Psoas muscle (tissue), 7 donors: ENCODE measurements at regions not wholly inside any gene's neighbourhood (a gene's known extent, or its start where the extent isn't known, plus 50 kb on each side); places are given as distances from the start of the nearest gene placed in this dataset.

Experiments
- ATAC-seq, 4 donors: fragments of 200-7000 bp; cut with Tn5 transposase; one replicate each; pipeline ENCODE4 v1.9.1; 2020; ENCODE audit warnings: moderate library complexity in 3 of 4, mild to moderate bottlenecking in 2 of 4
- DNase-seq, 2 donors: peaks; one replicate each; pipeline ENCODE4 v3.0.0-alpha.2; 2020
- H3K27ac ChIP-seq: fragments of 200-600 bp; one replicate; pipeline ENCODE4 v1.8.0; 2022
- H3K27me3 ChIP-seq, 3 donors: fragments of 200-600 bp in 1 of 3; one replicate each; pipeline versions ENCODE4 v1.6.1 to v1.8.0; 2013 to 2022; ENCODE audit warnings: low read length in 2 of 3, mild to moderate bottlenecking in 2 of 3, moderate library complexity in 1 of 3; ENCODE audit not compliant: insufficient read depth in 3 of 3
- H3K36me3 ChIP-seq, 2 donors: fragments of 200-600 bp in 1 of 2; one replicate each; pipeline versions ENCODE4 v1.6.1 to v1.8.0; 2013 to 2022; ENCODE audit warnings: low read depth in 1 of 2, mild to moderate bottlenecking in 1 of 2, moderate library complexity in 1 of 2; ENCODE audit not compliant: insufficient read depth in 1 of 2
- H3K4me1 ChIP-seq: fragments of 200-600 bp; one replicate; pipeline ENCODE4 v1.8.0; 2022
- H3K4me3 ChIP-seq: fragments of 200-600 bp; one replicate; pipeline ENCODE4 v1.8.0; 2022; ENCODE audit warnings: mild to moderate bottlenecking
- H3K9me3 ChIP-seq: fragments of 200-600 bp; one replicate; pipeline ENCODE4 v1.8.0; 2022
- CTCF ChIP-seq: fragments of 200-600 bp; IDR thresholded peaks from one replicate; pipeline ENCODE4 v1.8.0; 2022; ENCODE audit warnings: antibody characterized with exemption
- WGBS, 3 donors: extraction: QIAGEN DNeasy Blood & Tissue Kit; methylation state at CpG; one replicate each; pipeline versions ENCODE4 v1.1.6 to v1.1.7; 2013; 5-methylcytosine and 5-hydroxymethylcytosine counted together
- intact Hi-C, 2 donors: fragments of 100-400 bp; cut with DNase I; formaldehyde crosslinking; loops; one replicate each; pipeline versions ENCODE4 v1.11.0 to v1.14.2; 2022
- donor health status: healthy with polysubstance abuse.
- donor health status: DM: no; HTN: no; CAD: no; lungs with moderate emphysema.
- donor health status: Bipolar disorder and iron deficiency.
- donor health status: healthy.
- donor health status: DM: yes; HTN: yes; CAD: no.
- donor health status: DM: no; HTN: no; CAD: no.
- donor health status: DM: yes; HTN: yes; CAD: no.

- intact Hi-C loops: no loop called here
- WGBS, 3 donors: 20 to 22% (median 20%) methylated on average over 26 of the region's 26 CpGs
Observed at GRCh38 chr15:81749716-81750375, 296.0 kb downstream of the MEX3B start.

GRCh38 chr15:81747482-81747881 is 298.3 kb downstream of the MEX3B start:
- TF ChIP-seq CTCF: no peak
- WGBS, 3 donors: 39 to 71% (median 48%) methylated on average over 2 of the region's 2 CpGs
- intact Hi-C loops: no loop called here
- Histone ChIP-seq H3K4me1 (no peaks in the 10 kb centered on the region), H3K4me3 (no peak overlapping the region), H3K27me3 (peaks cover 0 to 19% (median 0%) of the 10 kb centered on the region in 3 donors), H3K9me3 (no peaks in the 10 kb centered on the region), H3K36me3 (no peaks in the 10 kb centered on the region), H3K27ac (no peak overlapping the region)
- DNase-seq (no peak), ATAC-seq (no peak)

More at GRCh38 chr15:81749716-81750375, 296.0 kb downstream of the MEX3B start:
- no peaks in the 10 kb centered on the region for H3K9me3 ChIP-seq
- no peaks in the 10 kb centered on the region for H3K36me3 ChIP-seq
- ATAC-seq: no peak
- H3K4me1 ChIP-seq: no peaks in the 10 kb centered on the region
- H3K4me3 ChIP-seq: no peak overlapping the region
- TF ChIP-seq CTCF: no peak
- no peak overlapping the region for H3K27ac ChIP-seq
- DNase-seq: no peak
- H3K27me3 ChIP-seq: peaks cover 0 to 19% (median 0%) of the 10 kb centered on the region in 3 donors

- intact Hi-C loops: no loop called here
- H3K4me1 ChIP-seq: no peaks in the 10 kb centered on the region
- WGBS, 3 donors: 76 to 80% (median 77%) methylated on average over 3 of the region's 3 CpGs
- no peak for TF ChIP-seq CTCF
- H3K27ac ChIP-seq: no peak overlapping the region
- no peak for ATAC-seq
- no peaks in the 10 kb centered on the region for H3K36me3 ChIP-seq
- no peaks in the 10 kb centered on the region for H3K9me3 ChIP-seq
- no peak for DNase-seq
- no peak overlapping the region for H3K4me3 ChIP-seq
- peaks cover 0 to 19% (median 0%) of the 10 kb centered on the region in 3 donors for H3K27me3 ChIP-seq
Observed at GRCh38 chr15:81747026-81747425, 298.8 kb downstream of the MEX3B start.

- H3K4me1 ChIP-seq: no peaks in the 10 kb centered on the region
- DNase-seq: no peak
- intact Hi-C loops: no loop called here
Observed at GRCh38 chr15:81744364-81744763, 301.5 kb downstream of the MEX3B start.

More at GRCh38 chr15:81744364-81744763, 301.5 kb downstream of the MEX3B start:
- H3K4me3 ChIP-seq: no peak overlapping the region
- no peaks in the 10 kb centered on the region for H3K36me3 ChIP-seq
- ATAC-seq: no peak
- 90 to 95% (median 91%) methylated on average over 4 of the region's 4 CpGs for WGBS, 3 donors
- H3K27me3 ChIP-seq: peaks cover 0 to 3% (median 0%) of the 10 kb centered on the region in 3 donors
- H3K9me3 ChIP-seq: no peaks in the 10 kb centered on the region
- TF ChIP-seq CTCF: no peak
- no peak overlapping the region for H3K27ac ChIP-seq
